ENCODE measurements at regions not wholly inside any gene's neighbourhood (a gene's known extent, or its start where the extent isn't known, plus 50 kb on each side); places are given as distances from the start of the nearest gene placed in this dataset.

GRCh38 chr6:150723857-150724256, 124.2 kb downstream of the PLEKHG1 start:
- no peak for TF ChIP-seq ETS1 (IDR thresholded peaks at IDR 0.05)
- no peak for TF ChIP-seq EZH2phosphoT487 (IDR thresholded peaks at IDR 0.05; ENCODE audit: unreplicated experiment)
- no peak for TF ChIP-seq CTCF (conservative IDR thresholded peaks at IDR 0.05; ENCODE audit: low read depth in 2 of 2)
- TF ChIP-seq CREB1 (CRISPR knock-in tag; IDR thresholded peaks at IDR 0.05; ENCODE audit: low read depth), result no peak
- no peak for TF ChIP-seq EZH2 (IDR thresholded peaks at IDR 0.05; ENCODE audit: low read depth, unreplicated experiment)
- no peak for TF ChIP-seq STAT1 (IDR thresholded peaks at IDR 0.05; ENCODE audit: unreplicated experiment)
